K562 (cell line): ENCODE measurements at regions not wholly inside any gene's neighbourhood (a gene's known extent, or its start where the extent isn't known, plus 50 kb on each side); places are given as distances from the start of the nearest gene placed in this dataset.

Experiments used
- E2F4 ChIP-seq: sonication (generic); formaldehyde crosslinking; IDR thresholded peaks from 2 replicates; pipeline ENCODE4 v1.8.0; 2022; ENCODE audit warnings: mild to moderate bottlenecking, low read depth, missing genetic modification reagents
- HNRNPL ChIP-seq: fragments of 200-400 bp; formaldehyde crosslinking; IDR thresholded peaks from 2 replicates; pipeline ENCODE4 v1.6.1; 2017; ENCODE audit warnings: low read depth, mild to moderate bottlenecking, low read length
- MTA1 ChIP-seq: fragments of 450-650 bp; IDR thresholded peaks from 2 replicates; pipeline ENCODE4 v1.6.1; 2017; ENCODE audit warnings: borderline replicate concordance
- RREB1 ChIP-seq: fragments of 250-450 bp; sonication (Bioruptor Pico); IDR thresholded peaks from 2 replicates; pipeline ENCODE4 v1.4.0; 2020
- THRA ChIP-seq: fragments of 450-650 bp; IDR thresholded peaks from 2 replicates; pipeline ENCODE4 v1.6.1; 2017; ENCODE audit warnings: mild to moderate bottlenecking, moderate library complexity
- ZFP36 ChIP-seq: fragments of 150-350 bp; IDR thresholded peaks from 2 replicates; pipeline ENCODE4 v1.6.1; 2018; ENCODE audit warnings: low read length, low read depth; ENCODE audit not compliant: partially characterized antibody

DNA sequence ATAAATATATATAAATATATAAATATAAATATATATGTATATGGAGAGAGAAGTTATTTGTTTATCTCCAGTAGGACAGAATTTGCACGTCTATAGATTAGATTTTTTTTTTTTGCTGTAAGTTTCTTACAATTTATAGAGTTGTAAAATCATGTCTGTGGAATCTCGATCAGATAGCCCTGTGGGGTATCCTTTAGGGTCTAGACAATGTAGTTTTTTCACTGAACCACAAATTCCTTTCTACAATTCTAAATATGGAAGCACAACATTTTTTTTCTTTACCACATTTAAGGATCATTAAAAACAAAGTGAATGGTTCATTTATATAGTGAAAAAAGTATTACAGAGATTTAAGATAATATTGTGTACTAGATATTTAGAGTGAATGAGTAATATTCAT lies 384.2 kb upstream of the ZNF608 start (continued):
- no peak for TF ChIP-seq ZFP36
- TF ChIP-seq RREB1 (CRISPR knock-in tag): no peak
- TF ChIP-seq HNRNPL: no peak
- TF ChIP-seq E2F4 (CRISPR knock-in tag): no peak
- TF ChIP-seq MTA1: no peak
- no peak for TF ChIP-seq THRA
- TF ChIP-seq, all 486 proteins: peak for 0
